ENCODE measurements at regions not wholly inside any gene's neighbourhood (a gene's known extent, or its start where the extent isn't known, plus 50 kb on each side); places are given as distances from the start of the nearest gene placed in this dataset.

- no peak overlapping the region for H3K4me3 ChIP-seq (ENCODE audit: low read depth, low read length)
- DNase-seq (ENCODE audit: low read depth), result no peak
- TF ChIP-seq CTCF (IDR thresholded peaks at IDR 0.05; ENCODE audit: low read depth, low read length) (no peak), MAX (IDR thresholded peaks at IDR 0.05; ENCODE audit: low read depth, low read length) (no peak), MYC (IDR thresholded peaks at IDR 0.05; ENCODE audit: low read depth, low read length) (no peak), POLR2A (IDR thresholded peaks at IDR 0.05; ENCODE audit: extremely low read depth, insufficient read length) (no peak)
Observed at GRCh38 chr2:241970716-241971115, 101.2 kb downstream of the RTP5 start.

- TF ChIP-seq MAX (IDR thresholded peaks at IDR 0.05; ENCODE audit: low read depth, low read length), result no peak
- TF ChIP-seq CTCF (IDR thresholded peaks at IDR 0.05; ENCODE audit: low read depth, low read length), result no peak
- TF ChIP-seq MYC (IDR thresholded peaks at IDR 0.05; ENCODE audit: low read depth, low read length), result no peak
- TF ChIP-seq POLR2A (IDR thresholded peaks at IDR 0.05; ENCODE audit: extremely low read depth, insufficient read length), result no peak
- no peak overlapping the region for H3K4me3 ChIP-seq (ENCODE audit: low read depth, low read length)
- no peak for DNase-seq (ENCODE audit: low read depth)
Observed at GRCh38 chr2:241974096-241974495, 104.6 kb downstream of the RTP5 start.

GRCh38 chr2:241974851-241975592 lies 105.5 kb downstream of the RTP5 start:
- DNase-seq (ENCODE audit: low read depth), result no peak
- TF ChIP-seq MYC (IDR thresholded peaks at IDR 0.05; ENCODE audit: low read depth, low read length), result no peak
- no peak for TF ChIP-seq CTCF (IDR thresholded peaks at IDR 0.05; ENCODE audit: low read depth, low read length)
- no peak for TF ChIP-seq MAX (IDR thresholded peaks at IDR 0.05; ENCODE audit: low read depth, low read length)
- TF ChIP-seq POLR2A (IDR thresholded peaks at IDR 0.05; ENCODE audit: extremely low read depth, insufficient read length), result no peak
- no peak overlapping the region for H3K4me3 ChIP-seq (ENCODE audit: low read depth, low read length)

GRCh38 chr2:241975593-241976284 lies 106.2 kb downstream of the RTP5 start:
- no peak overlapping the region for H3K4me3 ChIP-seq (ENCODE audit: low read depth, low read length)
- DNase-seq (ENCODE audit: low read depth), result no peak
- no peak for TF ChIP-seq MAX (IDR thresholded peaks at IDR 0.05; ENCODE audit: low read depth, low read length)
- no peak for TF ChIP-seq CTCF (IDR thresholded peaks at IDR 0.05; ENCODE audit: low read depth, low read length)
- no peak for TF ChIP-seq MYC (IDR thresholded peaks at IDR 0.05; ENCODE audit: low read depth, low read length)
- TF ChIP-seq POLR2A (IDR thresholded peaks at IDR 0.05; ENCODE audit: extremely low read depth, insufficient read length), result no peak

GRCh38 chr2:241976296-241976695 lies 106.8 kb downstream of the RTP5 start:
- no peak for DNase-seq (ENCODE audit: low read depth)
- TF ChIP-seq MAX (IDR thresholded peaks at IDR 0.05; ENCODE audit: low read depth, low read length), result no peak
- no peak overlapping the region for H3K4me3 ChIP-seq (ENCODE audit: low read depth, low read length)
